ENCODE measurements at regions not wholly inside any gene's neighbourhood (a gene's known extent, or its start where the extent isn't known, plus 50 kb on each side); places are given as distances from the start of the nearest gene placed in this dataset.

DNA sequence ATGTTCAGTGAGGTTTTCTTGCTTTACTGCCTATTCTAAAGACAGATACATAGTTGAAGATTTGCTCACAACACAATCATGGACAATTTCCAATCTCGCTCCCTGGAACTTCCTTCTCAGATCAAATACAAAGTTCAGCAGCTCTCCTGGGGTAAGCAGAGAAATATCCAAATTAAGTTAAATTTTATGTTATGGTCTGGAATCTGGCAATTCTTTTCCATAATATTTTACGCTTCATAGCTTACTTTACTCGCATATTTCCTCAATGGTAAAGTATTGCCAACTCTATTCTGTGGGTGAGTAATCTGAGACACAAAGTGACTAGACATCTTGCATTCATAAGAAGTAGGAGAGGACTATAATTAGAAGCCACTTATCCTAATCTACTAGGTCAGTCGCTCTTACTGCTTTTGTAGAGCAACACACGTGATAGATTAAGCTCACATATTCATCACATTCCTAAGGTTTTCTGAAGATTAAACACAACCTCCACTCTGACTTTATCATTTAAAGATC is 529.4 kb downstream of the CCDC85A start (continued):
- TF ChIP-seq, protein P1, sequence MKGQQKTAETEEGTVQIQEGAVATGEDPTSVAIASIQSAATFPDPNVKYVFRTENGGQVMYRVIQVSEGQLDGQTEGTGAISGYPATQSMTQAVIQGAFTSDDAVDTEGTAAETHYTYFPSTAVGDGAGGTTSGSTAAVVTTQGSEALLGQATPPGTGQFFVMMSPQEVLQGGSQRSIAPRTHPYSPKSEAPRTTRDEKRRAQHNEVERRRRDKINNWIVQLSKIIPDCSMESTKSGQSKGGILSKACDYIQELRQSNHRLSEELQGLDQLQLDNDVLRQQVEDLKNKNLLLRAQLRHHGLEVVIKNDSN (IDR thresholded peaks at IDR 0.05; ENCODE audit: borderline replicate concordance, low read depth), result peak; percentile 58; the same call in 1 of the 2 replicates
- TF ChIP-seq, protein P2, sequence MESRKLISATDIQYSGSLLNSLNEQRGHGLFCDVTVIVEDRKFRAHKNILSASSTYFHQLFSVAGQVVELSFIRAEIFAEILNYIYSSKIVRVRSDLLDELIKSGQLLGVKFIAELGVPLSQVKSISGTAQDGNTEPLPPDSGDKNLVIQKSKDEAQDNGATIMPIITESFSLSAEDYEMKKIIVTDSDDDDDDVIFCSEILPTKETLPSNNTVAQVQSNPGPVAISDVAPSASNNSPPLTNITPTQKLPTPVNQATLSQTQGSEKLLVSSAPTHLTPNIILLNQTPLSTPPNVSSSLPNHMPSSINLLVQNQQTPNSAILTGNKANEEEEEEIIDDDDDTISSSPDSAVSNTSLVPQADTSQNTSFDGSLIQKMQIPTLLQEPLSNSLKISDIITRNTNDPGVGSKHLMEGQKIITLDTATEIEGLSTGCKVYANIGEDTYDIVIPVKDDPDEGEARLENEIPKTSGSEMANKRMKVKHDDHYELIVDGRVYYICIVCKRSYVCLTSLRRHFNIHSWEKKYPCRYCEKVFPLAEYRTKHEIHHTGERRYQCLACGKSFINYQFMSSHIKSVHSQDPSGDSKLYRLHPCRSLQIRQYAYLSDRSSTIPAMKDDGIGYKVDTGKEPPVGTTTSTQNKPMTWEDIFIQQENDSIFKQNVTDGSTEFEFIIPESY (IDR thresholded peaks at IDR 0.05; ENCODE audit: borderline replicate concordance, low read depth), result no peak
- TF ChIP-seq TCF12 (IDR thresholded peaks at IDR 0.05) (peak; percentile 85), ELF1 (IDR thresholded peaks at IDR 0.05) (0 out of 2 replicates have a peak, but pooled peaks have one; percentile 10), NFIC (IDR thresholded peaks at IDR 0.05; ENCODE audit: borderline replicate concordance) (peak; percentile 77; the same call in 1 of the 2 replicates), RCOR1 (IDR thresholded peaks at IDR 0.05; ENCODE audit: low read length) (no peak), TEAD4 (IDR thresholded peaks at IDR 0.05; ENCODE audit: borderline replicate concordance, insufficient read depth) (peak; percentile 71), RFX5 (IDR thresholded peaks at IDR 0.05; ENCODE audit: low read length) (no peak), FOSL2 (IDR thresholded peaks at IDR 0.05; ENCODE audit: borderline replicate concordance, low read depth) (0 out of 2 replicates have a peak, but pooled peaks have one; percentile 46), RAD21 (IDR thresholded peaks at IDR 0.05; ENCODE audit: low read length) (0 out of 2 replicates have a peak, but pooled peaks have one; percentile 2)
- TF ChIP-seq, protein P3, sequence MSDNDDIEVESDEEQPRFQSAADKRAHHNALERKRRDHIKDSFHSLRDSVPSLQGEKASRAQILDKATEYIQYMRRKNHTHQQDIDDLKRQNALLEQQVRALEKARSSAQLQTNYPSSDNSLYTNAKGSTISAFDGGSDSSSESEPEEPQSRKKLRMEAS (IDR thresholded peaks at IDR 0.05; ENCODE audit: low read depth), result peak; percentile 10; the same call in 1 of the 2 replicates

DNA sequence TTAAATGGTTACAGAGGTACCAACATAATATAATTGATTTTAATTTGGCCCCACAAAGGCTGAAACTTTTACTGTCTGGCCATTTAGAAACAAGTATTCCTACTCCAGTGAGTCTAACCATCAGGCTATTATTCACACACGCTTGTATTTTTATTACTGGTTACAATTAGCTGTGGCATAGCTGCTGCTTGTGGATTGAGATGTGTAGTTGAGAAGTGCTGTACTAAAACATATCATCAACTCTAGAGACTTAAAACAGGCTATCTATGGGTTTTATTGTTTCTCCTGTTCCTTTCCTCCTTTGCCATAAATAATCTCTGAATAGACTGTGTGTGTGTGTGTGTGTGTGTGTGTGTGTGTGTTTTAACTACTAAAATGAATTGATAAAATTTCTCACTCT is 530.2 kb downstream of the CCDC85A start:
- Histone ChIP-seq H3K27me3 (ENCODE audit: insufficient read depth) (no peaks in the 10 kb centered on the region), H3K4me1 (ENCODE audit: control insufficient read depth in 1 of 2, insufficient read depth in 2 of 2, low read depth in 1 of 2, low read length in 1 of 2) (peaks cover 0 to 24% of the 10 kb centered on the region in 2 experiments; a peak in 3 of 4 replicates), H4K20me1 (ENCODE audit: insufficient read depth) (no peaks in the 10 kb centered on the region), H3K9ac (peak overlapping the region; percentile 86), H3K4me2 (peak overlapping the region; percentile 77), H3K36me3 (replicated peaks in 1 of 2; ENCODE audit: control insufficient read depth in 1 of 2, insufficient read depth in 2 of 2, low read length in 1 of 2) (peaks cover 0 to 39% of the 10 kb centered on the region in 2 experiments), H3K9me3 (no peaks in the 10 kb centered on the region), H3K9me2 (no peaks in the 10 kb centered on the region), H3K79me2 (ENCODE audit: insufficient read depth) (peaks cover 69% of the 10 kb centered on the region), H3K27ac (ENCODE audit: low read depth in 2 of 2, low read length in 1 of 2) (peak overlapping the region; percentile 92 to 96), H2AFZ (ENCODE audit: low read depth) (no peak overlapping the region), H3F3A (replicated peaks; ENCODE audit: insufficient read depth) (peaks cover 50% of the 10 kb centered on the region), H3K4me3 (ENCODE audit: low read depth in 2 of 2, low read length in 1 of 2) (peak overlapping the region; percentile 46 to 56; a peak in 3 of 4 replicates)
- POLR2A ChIA-PET, result no interaction called here
- TF ChIP-seq, protein P4, sequence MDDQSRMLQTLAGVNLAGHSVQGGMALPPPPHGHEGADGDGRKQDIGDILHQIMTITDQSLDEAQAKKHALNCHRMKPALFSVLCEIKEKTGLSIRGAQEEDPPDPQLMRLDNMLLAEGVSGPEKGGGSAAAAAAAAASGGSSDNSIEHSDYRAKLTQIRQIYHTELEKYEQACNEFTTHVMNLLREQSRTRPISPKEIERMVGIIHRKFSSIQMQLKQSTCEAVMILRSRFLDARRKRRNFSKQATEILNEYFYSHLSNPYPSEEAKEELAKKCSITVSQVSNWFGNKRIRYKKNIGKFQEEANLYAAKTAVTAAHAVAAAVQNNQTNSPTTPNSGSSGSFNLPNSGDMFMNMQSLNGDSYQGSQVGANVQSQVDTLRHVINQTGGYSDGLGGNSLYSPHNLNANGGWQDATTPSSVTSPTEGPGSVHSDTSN (IDR thresholded peaks at IDR 0.05), result no peak
- TF ChIP-seq, protein P3 (IDR thresholded peaks at IDR 0.05; ENCODE audit: low read depth), result no peak
- TF ChIP-seq RCOR1 (IDR thresholded peaks at IDR 0.05; ENCODE audit: low read length) (no peak), RFX5 (IDR thresholded peaks at IDR 0.05; ENCODE audit: low read length) (no peak), RAD21 (IDR thresholded peaks at IDR 0.05; ENCODE audit: low read length) (no peak)
- TF ChIP-seq, protein P5, sequence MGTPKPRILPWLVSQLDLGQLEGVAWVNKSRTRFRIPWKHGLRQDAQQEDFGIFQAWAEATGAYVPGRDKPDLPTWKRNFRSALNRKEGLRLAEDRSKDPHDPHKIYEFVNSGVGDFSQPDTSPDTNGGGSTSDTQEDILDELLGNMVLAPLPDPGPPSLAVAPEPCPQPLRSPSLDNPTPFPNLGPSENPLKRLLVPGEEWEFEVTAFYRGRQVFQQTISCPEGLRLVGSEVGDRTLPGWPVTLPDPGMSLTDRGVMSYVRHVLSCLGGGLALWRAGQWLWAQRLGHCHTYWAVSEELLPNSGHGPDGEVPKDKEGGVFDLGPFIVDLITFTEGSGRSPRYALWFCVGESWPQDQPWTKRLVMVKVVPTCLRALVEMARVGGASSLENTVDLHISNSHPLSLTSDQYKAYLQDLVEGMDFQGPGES (IDR thresholded peaks at IDR 0.05; ENCODE audit: low read depth, low read length), result no peak
- TF ChIP-seq, protein P2 (IDR thresholded peaks at IDR 0.05; ENCODE audit: borderline replicate concordance, low read depth), result no peak
- no peak for DNase-seq
- WGBS (ENCODE audit: low lambda C conversion rate), result 24% methylated on average over 1 of the region's 1 CpG
- CTCF ChIA-PET, result no interaction called here
